Mesendoderm (in vitro differentiated cells): ENCODE measurements at regions not wholly inside any gene's neighbourhood (a gene's known extent, or its start where the extent isn't known, plus 50 kb on each side); places are given as distances from the start of the nearest gene placed in this dataset.
"Not testable (repeated sequence)": the region's sequence is repeated elsewhere in the genome, so short reads cannot be mapped to it uniquely, and the experiment has no call there.

Experiments used
- DNase-seq: peaks from one replicate; pipeline ENCODE4 v3.0.0; 2013
- H2AK5ac ChIP-seq: 2 replicates; pipeline ENCODE4 v1.6.1; 2013; ENCODE audit warnings: low read length, inconsistent platforms
- H2BK120ac ChIP-seq: 2 replicates; pipeline ENCODE4 v1.6.1; 2013; ENCODE audit warnings: low read depth, mild to moderate bottlenecking, low read length, moderate library complexity, mixed read lengths
- H2BK15ac ChIP-seq: replicated peaks from 2 replicates; pipeline ENCODE4 v1.6.1; 2013; ENCODE audit warnings: low read depth, mild to moderate bottlenecking, moderate library complexity
- H2BK5ac ChIP-seq: 2 replicates; pipeline ENCODE4 v1.6.1; 2013; ENCODE audit warnings: low read length, inconsistent platforms
- H3K18ac ChIP-seq: 2 replicates; pipeline ENCODE4 v1.6.1; 2013; ENCODE audit warnings: mild to moderate bottlenecking, low read length, mixed read lengths
- H3K23ac ChIP-seq: one replicate; pipeline ENCODE4 v1.6.1; 2013; ENCODE audit warnings: low read length
- H3K27ac ChIP-seq: 2 replicates; pipeline ENCODE4 v1.5.1; 2013; ENCODE audit warnings: low read depth, mild to moderate bottlenecking, inconsistent platforms, low read length, moderate library complexity
- H3K27me3 ChIP-seq: 2 replicates; pipeline ENCODE4 v1.6.1; 2013; ENCODE audit warnings: low read length, control low read depth, mild to moderate bottlenecking, inconsistent platforms; ENCODE audit not compliant: insufficient read depth, poor library complexity
- H3K36me3 ChIP-seq: 2 replicates; pipeline ENCODE4 v1.6.1; 2013; ENCODE audit warnings: low read length, inconsistent platforms; ENCODE audit not compliant: control insufficient read depth, insufficient read depth
- H3K4ac ChIP-seq: one replicate; pipeline ENCODE4 v1.6.1; 2013; ENCODE audit warnings: low read depth, mild to moderate bottlenecking, low read length, moderate library complexity
- H3K4me1 ChIP-seq: 2 replicates; pipeline ENCODE4 v1.6.1; 2013; ENCODE audit warnings: low read depth, low read length, inconsistent platforms; ENCODE audit not compliant: control insufficient read depth
- H3K4me2 ChIP-seq: 2 replicates; pipeline ENCODE4 v1.6.1; 2013; ENCODE audit warnings: low read length
- H3K4me3 ChIP-seq: 2 replicates; pipeline ENCODE4 v1.5.1; 2013; ENCODE audit warnings: mild to moderate bottlenecking, low read length
- H3K56ac ChIP-seq: one replicate; pipeline ENCODE4 v1.6.1; 2013; ENCODE audit warnings: low read length
- H3K79me1 ChIP-seq: 2 replicates; pipeline ENCODE4 v1.6.1; 2013; ENCODE audit warnings: low read length, inconsistent platforms
- H3K79me2 ChIP-seq: 2 replicates; pipeline ENCODE4 v1.6.1; 2013; ENCODE audit warnings: mild to moderate bottlenecking, low read length; ENCODE audit not compliant: control insufficient read depth, insufficient read depth
- H3K9ac ChIP-seq: 2 replicates; pipeline ENCODE4 v1.6.1; 2013; ENCODE audit warnings: low read length, inconsistent platforms
- H4K5ac ChIP-seq: one replicate; pipeline ENCODE4 v1.6.1; 2013; ENCODE audit warnings: low read length
- H4K8ac ChIP-seq: one replicate; pipeline ENCODE4 v1.6.1; 2013; ENCODE audit warnings: low read depth, mild to moderate bottlenecking, control low read depth, low read length, moderate library complexity
- WGBS: extraction: QIAGEN DNeasy Blood & Tissue Kit; methylation state at CpG from one replicate; pipeline ENCODE4 v1.1.7; 2013; ENCODE audit warnings: low lambda C conversion rate, missing lambda C conversion rate; ENCODE audit not compliant: insufficient coverage; ENCODE audit errors: extremely low coverage; 5-methylcytosine and 5-hydroxymethylcytosine counted together

GRCh38 chr9:67153501-67153900 lies 161.2 kb upstream of the SPATA31A3 start:
- H3K4me3 ChIP-seq, H3K27me3 ChIP-seq, H2BK15ac ChIP-seq, H3K18ac ChIP-seq, H3K79me2 ChIP-seq, H2BK120ac ChIP-seq, H3K36me3 ChIP-seq, H3K56ac ChIP-seq, H4K8ac ChIP-seq, H3K27ac ChIP-seq, H3K4me1 ChIP-seq, H2BK5ac ChIP-seq, DNase-seq, H4K5ac ChIP-seq, H3K4ac ChIP-seq, H2AK5ac ChIP-seq, H3K23ac ChIP-seq, H3K79me1 ChIP-seq, H3K4me2 ChIP-seq, H3K9ac ChIP-seq: not testable (repeated sequence)
- no CpG with 5 or more reads among the region's 3 CpGs for WGBS

- H3K4me2 ChIP-seq, H3K4me1 ChIP-seq, H3K9ac ChIP-seq, H2AK5ac ChIP-seq, H3K4me3 ChIP-seq, H3K79me2 ChIP-seq, H3K79me1 ChIP-seq, DNase-seq, H3K36me3 ChIP-seq, H2BK120ac ChIP-seq, H3K27me3 ChIP-seq, H3K4ac ChIP-seq, H3K56ac ChIP-seq, H3K27ac ChIP-seq, H3K18ac ChIP-seq, H3K23ac ChIP-seq, H2BK15ac ChIP-seq, H4K5ac ChIP-seq, H4K8ac ChIP-seq, H2BK5ac ChIP-seq: not testable (repeated sequence)
- WGBS: no CpG with 5 or more reads among the region's 11 CpGs
Observed at GRCh38 chr9:67142392-67143107, 150.2 kb upstream of the SPATA31A3 start.

- H3K18ac ChIP-seq, H3K4me1 ChIP-seq, H4K5ac ChIP-seq, H3K79me1 ChIP-seq, H3K4me2 ChIP-seq, H3K56ac ChIP-seq, H3K9ac ChIP-seq, H3K27ac ChIP-seq, H2AK5ac ChIP-seq, H3K79me2 ChIP-seq, H3K23ac ChIP-seq, H2BK5ac ChIP-seq, H3K36me3 ChIP-seq, H3K4ac ChIP-seq, H2BK120ac ChIP-seq, H4K8ac ChIP-seq, H3K4me3 ChIP-seq, DNase-seq, H3K27me3 ChIP-seq, H2BK15ac ChIP-seq: not testable (repeated sequence)
- no CpG with 5 or more reads among the region's 2 CpGs for WGBS
Observed at GRCh38 chr9:67136376-67136775, 144.0 kb upstream of the SPATA31A3 start.

- no CpG with 5 or more reads among the region's 2 CpGs for WGBS
- H3K79me2 ChIP-seq: not testable (repeated sequence)
Observed at GRCh38 chr9:67133124-67133523, 140.8 kb upstream of the SPATA31A3 start.

GRCh38 chr9:67116761-67117160 lies 124.4 kb upstream of the SPATA31A3 start:
- H2BK5ac ChIP-seq, H3K9ac ChIP-seq, H3K79me2 ChIP-seq, DNase-seq, H2AK5ac ChIP-seq, H3K36me3 ChIP-seq, H3K4me1 ChIP-seq, H3K4me3 ChIP-seq, H3K18ac ChIP-seq, H3K56ac ChIP-seq, H3K23ac ChIP-seq, H4K8ac ChIP-seq, H3K27me3 ChIP-seq, H3K4me2 ChIP-seq, H2BK15ac ChIP-seq, H3K4ac ChIP-seq, H2BK120ac ChIP-seq, H4K5ac ChIP-seq, H3K79me1 ChIP-seq, H3K27ac ChIP-seq: not testable (repeated sequence)
- WGBS: no CpG with 5 or more reads among the region's 6 CpGs

More at GRCh38 chr9:67133124-67133523, 140.8 kb upstream of the SPATA31A3 start:
- H3K56ac ChIP-seq, H3K4me3 ChIP-seq, H2AK5ac ChIP-seq, H3K23ac ChIP-seq, H3K4me2 ChIP-seq, H3K27ac ChIP-seq, H3K18ac ChIP-seq, H4K5ac ChIP-seq, H2BK120ac ChIP-seq, H4K8ac ChIP-seq, H3K79me1 ChIP-seq, H2BK15ac ChIP-seq, H3K4me1 ChIP-seq, H3K9ac ChIP-seq, DNase-seq, H3K36me3 ChIP-seq, H3K4ac ChIP-seq, H3K27me3 ChIP-seq, H2BK5ac ChIP-seq: not testable (repeated sequence)

DNA sequence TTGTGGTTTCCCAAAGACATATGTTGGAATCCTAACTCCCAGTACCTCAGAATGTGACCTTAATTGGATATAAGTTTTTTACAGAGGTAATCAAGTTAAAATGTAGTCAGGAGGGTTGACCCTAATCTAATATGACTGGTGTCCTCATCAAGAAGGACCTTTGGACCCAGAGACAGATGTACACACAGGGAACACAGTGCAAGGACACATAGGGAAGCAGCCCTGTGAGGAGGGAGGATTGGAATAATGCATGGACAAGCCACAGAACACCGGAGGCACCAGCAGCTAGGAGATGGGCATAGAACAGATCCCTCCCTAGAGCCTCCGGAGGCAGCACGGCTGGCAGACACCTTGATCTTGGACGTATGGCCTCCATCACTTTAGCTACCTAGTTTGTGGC lies 119.8 kb upstream of the SPATA31A3 start:
- not testable (repeated sequence) for H3K23ac ChIP-seq, H4K5ac ChIP-seq, H3K18ac ChIP-seq, H2BK120ac ChIP-seq, H2BK5ac ChIP-seq, H2BK15ac ChIP-seq, H3K79me1 ChIP-seq, H3K56ac ChIP-seq, H3K27me3 ChIP-seq, DNase-seq, H4K8ac ChIP-seq, H3K4me3 ChIP-seq, H3K4ac ChIP-seq, H3K79me2 ChIP-seq, H3K27ac ChIP-seq, H3K4me2 ChIP-seq, H3K9ac ChIP-seq, H3K4me1 ChIP-seq, H2AK5ac ChIP-seq, H3K36me3 ChIP-seq
- WGBS: no CpG with 5 or more reads among the region's 4 CpGs
